WERI-Rb-1 (cell line): ENCODE measurements at regions not wholly inside any gene's neighbourhood (a gene's known extent, or its start where the extent isn't known, plus 50 kb on each side); places are given as distances from the start of the nearest gene placed in this dataset.

Experiments used
- DNase-seq: peaks from one replicate; pipeline ENCODE4 v3.0.0-alpha.2; 2020
- H3K27ac ChIP-seq: fragments of 250-450 bp; sonication (Bioruptor Pico); 2 replicates; pipeline ENCODE4 v1.5.1; 2020; ENCODE audit warnings: mild to moderate bottlenecking, moderate library complexity
- H3K27me3 ChIP-seq: fragments of 250-450 bp; sonication (Bioruptor Pico); 2 replicates; pipeline ENCODE4 v1.5.1; 2021; ENCODE audit warnings: mild to moderate bottlenecking, low read depth, moderate library complexity; ENCODE audit not compliant: insufficient read depth, severe bottlenecking
- H3K36me3 ChIP-seq: fragments of 250-450 bp; sonication (Bioruptor Pico); 2 replicates; pipeline ENCODE4 v1.5.1; 2020; ENCODE audit warnings: mild to moderate bottlenecking, moderate library complexity
- H3K4me3 ChIP-seq: 2 replicates; pipeline ENCODE4 v1.5.1; 2011; ENCODE audit warnings: low read depth, mild to moderate bottlenecking, control low read depth, low read length
- H3K9me3 ChIP-seq: fragments of 250-450 bp; sonication (Bioruptor Pico); 2 replicates; pipeline ENCODE4 v1.5.1; 2021; ENCODE audit warnings: mild to moderate bottlenecking, moderate library complexity; ENCODE audit not compliant: severe bottlenecking
- CTCF ChIP-seq: IDR thresholded peaks from 2 replicates; pipeline ENCODE4 v1.5.1; 2011; ENCODE audit warnings: low read depth, mild to moderate bottlenecking, control low read depth, inconsistent platforms, low read length

DNA sequence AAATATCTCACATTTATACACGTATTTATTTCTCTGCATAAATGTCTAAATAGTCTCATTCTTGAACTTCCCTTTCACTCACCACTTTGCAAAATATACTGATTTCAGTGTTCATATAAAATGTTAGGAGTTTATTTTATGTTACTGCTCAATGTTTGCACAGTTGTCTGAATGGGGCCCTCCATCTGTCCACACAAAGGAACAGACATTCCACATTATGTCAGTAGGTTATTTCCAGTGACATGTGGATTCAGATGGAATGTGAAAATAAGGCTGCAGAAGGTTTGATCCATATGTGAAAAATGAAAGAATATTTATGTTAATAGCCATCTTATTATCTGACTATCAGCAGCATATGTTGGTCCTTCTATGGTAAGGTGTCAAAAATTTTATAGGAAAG lies 994.4 kb upstream of the SEL1L start:
- TF ChIP-seq CTCF = no peak
- H3K27me3 ChIP-seq = no peaks in the 10 kb centered on the region
- no peak overlapping the region for H3K4me3 ChIP-seq
- no peak overlapping the region for H3K27ac ChIP-seq
- no peak for DNase-seq
- no peaks in the 10 kb centered on the region for H3K36me3 ChIP-seq
- H3K9me3 ChIP-seq = no peaks in the 10 kb centered on the region

GRCh38 chr14:82533351-82533750 lies 999.7 kb upstream of the SEL1L start:
- Histone ChIP-seq H3K27me3 (no peaks in the 10 kb centered on the region), H3K9me3 (no peaks in the 10 kb centered on the region), H3K27ac (no peak overlapping the region), H3K4me3 (no peak overlapping the region), H3K36me3 (no peaks in the 10 kb centered on the region)
- no peak for DNase-seq
- TF ChIP-seq CTCF = no peak

DNA sequence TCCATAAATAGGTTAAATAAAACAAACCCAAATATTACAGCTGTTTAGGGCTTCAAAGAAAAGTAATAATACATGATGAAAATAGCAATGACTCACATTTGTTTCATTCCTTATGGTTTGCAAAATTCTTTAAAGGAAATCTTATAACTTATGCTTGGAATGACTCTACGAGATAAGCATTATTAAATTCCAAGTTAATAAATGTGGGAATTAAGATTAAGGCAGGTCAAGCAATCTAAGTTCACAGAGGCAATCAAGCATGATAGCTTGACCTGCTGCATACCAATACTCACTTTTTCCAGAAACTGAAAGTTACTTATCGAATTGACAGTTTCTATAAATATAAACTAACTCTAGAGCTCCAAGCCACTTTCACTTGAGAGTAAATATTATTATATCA lies 1002.9 kb upstream of the SEL1L start:
- no peak for DNase-seq
- Histone ChIP-seq H3K4me3 (no peak overlapping the region), H3K9me3 (no peaks in the 10 kb centered on the region), H3K36me3 (no peaks in the 10 kb centered on the region), H3K27me3 (no peaks in the 10 kb centered on the region), H3K27ac (no peak overlapping the region)
- no peak for TF ChIP-seq CTCF

DNA sequence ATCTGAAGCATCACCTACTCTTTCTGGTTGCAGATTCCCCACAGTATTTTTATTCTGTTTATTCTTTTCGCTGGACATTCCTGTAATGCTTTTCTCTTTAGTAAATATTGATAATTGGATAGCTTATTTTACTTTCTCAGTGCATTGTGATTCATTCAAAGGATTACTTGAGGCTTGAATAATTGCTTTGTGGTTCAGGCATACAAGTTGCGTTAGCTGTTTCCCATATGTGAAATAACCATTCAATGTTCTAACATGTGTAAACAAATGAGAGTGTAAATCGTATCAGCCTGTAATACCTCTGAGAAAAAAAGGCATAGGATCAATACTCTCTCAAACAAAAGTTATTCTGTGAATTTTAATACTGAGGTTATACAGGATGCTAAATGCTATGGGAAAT lies 1004.2 kb upstream of the SEL1L start:
- Histone ChIP-seq H3K4me3 (no peak overlapping the region), H3K27me3 (no peaks in the 10 kb centered on the region), H3K9me3 (no peaks in the 10 kb centered on the region), H3K27ac (no peak overlapping the region), H3K36me3 (no peaks in the 10 kb centered on the region)
- no peak for TF ChIP-seq CTCF
- no peak for DNase-seq

- Histone ChIP-seq H3K36me3 (no peaks in the 10 kb centered on the region), H3K27ac (no peak overlapping the region), H3K4me3 (no peak overlapping the region), H3K27me3 (no peaks in the 10 kb centered on the region), H3K9me3 (no peaks in the 10 kb centered on the region)
- DNase-seq = no peak
- no peak for TF ChIP-seq CTCF
These were observed 1012.7 kb upstream of the SEL1L start for GRCh38 chr14:82546401-82546800.

DNA sequence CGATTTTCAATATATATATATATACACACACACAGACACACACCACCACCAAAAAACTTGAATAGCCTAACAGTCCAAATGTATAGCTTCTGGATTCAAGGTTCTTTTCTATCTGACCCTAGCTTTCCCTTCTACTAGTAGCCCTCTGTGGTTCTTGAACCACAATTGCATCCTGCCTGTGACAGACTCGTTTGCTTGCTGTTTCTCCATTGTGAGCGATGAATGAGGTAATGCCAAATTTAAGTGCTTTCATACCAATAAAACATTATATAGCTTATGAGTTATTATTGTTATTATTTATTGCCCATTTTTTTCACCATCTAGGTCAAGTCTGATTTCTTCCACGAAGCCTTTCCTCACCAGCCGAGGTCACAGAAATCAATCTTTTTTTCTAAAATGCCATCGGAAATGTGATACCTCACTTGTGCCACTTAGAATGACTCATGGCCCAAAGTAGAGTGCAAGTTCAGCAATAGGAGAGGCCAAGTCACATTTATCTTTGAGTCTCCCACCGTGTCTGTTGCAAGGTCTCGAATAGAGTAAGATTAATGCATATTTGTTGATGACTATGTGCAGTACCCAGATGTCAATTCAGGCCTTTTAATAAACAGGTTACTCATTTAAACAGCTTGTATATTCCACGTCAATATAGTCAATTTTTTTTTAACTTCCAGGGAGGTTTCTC lies 1015.8 kb upstream of the SEL1L start:
- Histone ChIP-seq H3K9me3 (no peaks in the 10 kb centered on the region), H3K36me3 (no peaks in the 10 kb centered on the region), H3K27ac (no peak overlapping the region), H3K4me3 (no peak overlapping the region), H3K27me3 (no peaks in the 10 kb centered on the region)
- no peak for TF ChIP-seq CTCF
- DNase-seq = no peak
